NCI-H146 (cell line): ENCODE measurements at regions not wholly inside any gene's neighbourhood (a gene's known extent, or its start where the extent isn't known, plus 50 kb on each side); places are given as distances from the start of the nearest gene placed in this dataset.
A peak's percentile ranks its signal among the peaks of the same experiment; 100 is the strongest.

ENCODE experiments used
- DNase-seq: peaks from one replicate; lab custom pipeline; 2025; lab: John Stamatoyannopoulos, UW

DNA sequence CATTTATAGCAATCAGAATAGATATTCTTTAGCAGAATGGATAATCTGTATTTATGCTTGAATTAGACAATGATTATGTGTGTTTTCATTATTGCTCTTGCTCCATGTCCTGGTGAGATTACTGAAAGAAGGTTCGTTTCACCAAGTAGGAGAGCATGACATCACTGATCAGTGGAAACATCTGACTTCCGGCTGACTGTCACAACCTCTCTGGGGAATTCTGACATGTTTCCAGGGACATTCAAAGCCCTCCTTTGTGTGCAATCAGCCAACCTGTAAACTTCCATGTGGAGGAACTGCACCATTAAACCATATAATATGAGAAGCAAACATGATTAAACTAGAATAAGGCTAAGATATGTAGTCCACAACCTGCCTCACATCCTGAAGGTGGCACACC lies 424.8 kb upstream of the ADGRL4 start:
- DNase-seq = no peak

DNA sequence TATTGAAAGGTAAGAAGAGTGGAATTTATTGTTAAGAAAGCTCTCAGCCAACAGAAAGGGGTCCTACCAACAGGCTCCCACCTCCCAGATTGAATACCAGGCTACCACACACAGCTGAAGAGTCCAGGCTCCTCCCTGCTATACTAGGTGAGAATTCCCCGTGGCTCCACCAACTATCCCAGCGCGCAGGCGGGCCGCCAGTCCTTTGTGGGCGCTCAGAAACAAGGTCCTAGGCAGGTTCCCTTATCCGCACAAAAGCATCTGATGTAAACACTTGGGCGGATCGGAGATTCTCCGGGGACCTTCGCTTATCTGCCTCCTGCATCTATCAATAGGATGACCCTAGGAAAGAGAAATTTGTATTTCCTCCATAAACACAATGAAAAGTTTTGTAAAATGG lies 423.9 kb upstream of the ADGRL4 start:
- DNase-seq = no peak

DNA sequence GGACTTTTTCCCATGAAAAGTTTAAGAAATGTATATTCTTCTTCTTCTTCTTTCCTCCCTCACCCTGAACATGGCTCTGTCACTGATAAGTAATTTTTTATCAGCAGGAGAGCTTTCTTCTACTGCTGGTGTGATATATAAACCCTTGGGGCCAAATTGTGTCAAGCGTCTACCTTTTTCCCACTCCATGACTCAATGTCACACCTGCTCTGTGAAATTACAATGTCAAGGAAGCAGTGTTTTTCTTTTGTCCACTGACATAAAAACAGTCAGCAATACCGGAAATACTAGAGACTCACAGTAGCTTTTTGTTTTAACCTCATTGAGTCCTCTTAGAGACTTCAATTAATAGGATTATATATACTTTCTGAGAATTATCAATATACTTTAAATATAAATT lies 416.2 kb upstream of the ADGRL4 start:
- peak; percentile 80 for DNase-seq

DNA sequence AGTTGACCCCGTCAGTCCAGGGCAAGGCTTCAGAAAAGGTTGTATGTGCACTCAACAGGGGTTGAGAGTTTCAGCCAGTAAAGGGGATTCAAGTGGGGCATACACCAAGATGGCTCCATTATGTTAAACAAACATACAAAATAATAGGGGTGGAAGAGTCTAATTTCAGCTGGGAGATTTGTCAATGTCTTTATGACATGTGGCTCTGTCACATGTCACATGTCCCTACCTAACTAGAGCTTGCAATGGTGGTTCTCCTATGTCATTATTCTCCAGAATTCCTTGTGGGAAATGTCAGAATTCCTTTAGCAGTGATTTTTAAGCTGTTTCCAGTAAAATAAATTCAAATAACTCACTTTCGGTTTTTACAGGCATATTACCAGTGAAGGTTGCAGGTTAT lies 392.0 kb upstream of the ADGRL4 start:
- DNase-seq = peak; percentile 51

DNA sequence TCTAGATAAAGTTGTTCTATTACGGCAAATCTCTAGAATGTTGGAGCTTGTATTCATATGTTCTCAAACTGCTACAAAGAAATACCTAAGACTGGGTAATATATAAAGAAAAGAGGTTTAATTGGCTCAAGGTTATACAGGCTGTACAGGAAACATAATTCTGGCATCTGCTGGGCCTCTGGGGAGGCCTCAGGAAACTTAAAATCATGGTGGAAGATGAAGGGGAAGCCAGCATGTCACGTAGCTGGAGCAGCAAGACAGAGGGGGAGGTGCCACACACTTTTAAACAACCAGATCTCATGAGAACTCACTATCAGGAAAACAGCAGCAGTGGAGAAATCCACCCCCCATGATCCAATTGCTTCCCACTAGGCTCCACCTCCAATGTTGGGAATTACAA lies 390.4 kb upstream of the ADGRL4 start:
- DNase-seq = no peak

DNA sequence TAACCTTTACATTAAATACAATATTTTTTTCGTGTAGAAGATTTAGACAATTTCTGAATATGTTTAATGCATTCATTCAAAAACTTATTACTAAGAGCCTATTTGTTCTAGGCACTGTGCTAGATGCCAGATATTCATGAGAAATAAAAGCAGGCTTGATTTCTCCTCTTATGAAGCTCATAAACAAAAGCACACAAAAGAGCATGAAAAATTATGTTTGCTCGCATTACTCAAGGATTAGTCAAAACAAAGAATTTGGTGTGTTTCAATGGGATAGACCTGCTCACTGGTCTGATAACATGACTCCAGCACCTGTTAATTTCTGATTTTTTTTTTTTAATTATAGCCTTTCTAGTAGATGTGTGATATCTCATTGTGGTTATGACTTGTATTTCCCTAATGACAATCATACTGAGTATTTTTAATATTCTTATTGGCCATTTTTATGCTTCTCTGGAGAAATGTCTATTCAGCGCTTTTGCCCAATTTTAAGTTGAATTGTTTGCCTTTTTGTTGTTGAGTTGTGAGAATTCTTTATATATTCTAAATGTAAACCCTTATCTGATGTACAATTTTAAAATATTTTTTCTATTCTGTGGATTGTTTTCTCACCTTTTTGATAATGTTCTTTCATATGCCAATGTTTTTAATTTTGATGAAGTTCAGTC lies 382.3 kb upstream of the ADGRL4 start:
- DNase-seq = peak; percentile 55

DNA sequence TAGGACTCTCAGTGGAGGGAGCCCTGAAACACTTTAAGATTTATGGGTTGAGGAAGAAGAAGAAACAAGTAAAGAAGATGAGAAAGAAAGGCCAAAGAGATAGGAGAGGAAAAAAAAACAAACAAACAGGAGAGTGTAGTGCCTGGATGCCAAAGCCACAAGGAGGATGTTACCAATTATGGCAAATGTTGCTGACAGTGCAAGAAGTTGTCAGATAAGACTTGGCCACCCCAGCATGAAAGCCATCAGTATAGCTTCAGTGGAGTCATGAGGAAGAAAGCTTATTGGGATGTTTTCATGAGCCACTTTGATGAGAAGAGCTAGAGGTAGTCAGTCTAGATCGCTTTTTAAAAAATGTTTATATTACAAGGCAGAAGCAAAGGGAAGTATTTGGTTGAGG lies 380.2 kb upstream of the ADGRL4 start:
- no peak for DNase-seq

DNA sequence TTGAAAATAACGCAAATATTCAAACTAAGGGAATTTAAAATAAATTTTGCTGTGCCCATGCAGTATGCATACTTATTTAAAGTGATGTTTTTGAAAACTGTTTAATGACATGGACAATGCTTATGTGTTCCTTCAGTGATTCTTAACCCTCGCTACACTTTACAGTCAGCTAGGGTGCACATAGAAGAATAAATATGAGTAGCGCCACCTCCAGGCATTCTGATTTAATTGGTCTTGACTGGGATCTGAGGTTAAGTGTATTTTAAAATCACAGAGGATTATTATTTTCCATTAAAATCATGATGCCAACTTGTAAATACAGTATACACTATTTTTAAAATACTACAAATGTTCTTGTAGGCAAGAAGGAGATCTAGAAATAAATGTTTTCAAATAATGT lies 373.5 kb upstream of the ADGRL4 start:
- no peak for DNase-seq

DNA sequence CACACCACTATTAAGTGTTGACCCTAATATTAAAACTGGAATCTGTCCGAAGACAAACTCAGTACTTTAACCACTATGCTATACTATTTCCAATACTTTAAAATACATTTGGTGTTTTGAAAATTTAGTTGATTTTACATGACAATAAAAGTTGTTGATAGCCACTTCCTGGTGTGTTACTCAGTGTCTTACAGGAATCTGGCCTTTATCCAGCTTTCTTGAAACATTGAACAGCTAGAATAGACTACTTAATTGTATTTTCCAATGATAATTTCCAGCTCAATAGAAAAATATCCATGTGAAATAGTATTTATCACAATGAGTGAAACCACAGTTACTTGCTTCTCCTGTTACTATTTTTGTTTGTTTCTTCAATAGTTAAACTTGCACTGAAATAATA lies 369.6 kb upstream of the ADGRL4 start:
- no peak for DNase-seq

DNA sequence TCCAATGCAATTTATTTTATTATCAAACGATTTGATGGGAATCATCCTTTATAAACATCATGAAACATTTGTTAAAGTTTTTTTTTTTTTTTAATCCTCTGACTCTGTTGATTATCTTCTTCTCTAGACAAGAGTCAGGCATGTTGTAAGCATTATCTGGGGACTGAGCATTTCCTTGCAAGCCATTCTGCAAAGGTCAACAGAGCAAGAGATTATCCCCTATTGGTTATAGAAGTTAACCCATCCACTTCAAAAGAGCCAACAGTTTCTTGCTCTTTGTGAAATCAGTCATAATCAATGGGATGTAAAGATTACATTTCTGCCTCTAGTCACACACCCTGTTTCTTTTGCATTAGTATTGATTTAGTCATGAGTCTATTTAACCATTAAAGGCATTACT lies 368.8 kb upstream of the ADGRL4 start:
- peak; percentile 12 for DNase-seq

DNA sequence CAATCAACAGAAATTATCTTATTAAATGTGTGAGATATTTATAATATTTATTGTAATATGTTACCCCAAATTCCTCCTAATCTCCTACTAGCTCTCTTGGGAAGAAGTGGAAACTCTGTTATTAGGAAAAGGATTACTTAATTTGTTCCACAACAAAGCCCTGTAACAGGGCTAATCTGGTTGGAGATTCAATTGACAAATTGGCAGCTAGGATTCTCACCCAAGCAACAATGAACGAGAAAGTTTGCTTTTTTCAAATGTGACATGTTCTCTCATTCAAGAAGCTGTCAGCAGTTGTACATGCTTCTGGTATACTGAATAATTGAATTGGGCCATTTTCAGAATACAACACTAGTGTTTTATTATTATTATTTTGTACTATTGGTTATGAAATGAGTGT lies 367.9 kb upstream of the ADGRL4 start:
- DNase-seq = no peak

DNA sequence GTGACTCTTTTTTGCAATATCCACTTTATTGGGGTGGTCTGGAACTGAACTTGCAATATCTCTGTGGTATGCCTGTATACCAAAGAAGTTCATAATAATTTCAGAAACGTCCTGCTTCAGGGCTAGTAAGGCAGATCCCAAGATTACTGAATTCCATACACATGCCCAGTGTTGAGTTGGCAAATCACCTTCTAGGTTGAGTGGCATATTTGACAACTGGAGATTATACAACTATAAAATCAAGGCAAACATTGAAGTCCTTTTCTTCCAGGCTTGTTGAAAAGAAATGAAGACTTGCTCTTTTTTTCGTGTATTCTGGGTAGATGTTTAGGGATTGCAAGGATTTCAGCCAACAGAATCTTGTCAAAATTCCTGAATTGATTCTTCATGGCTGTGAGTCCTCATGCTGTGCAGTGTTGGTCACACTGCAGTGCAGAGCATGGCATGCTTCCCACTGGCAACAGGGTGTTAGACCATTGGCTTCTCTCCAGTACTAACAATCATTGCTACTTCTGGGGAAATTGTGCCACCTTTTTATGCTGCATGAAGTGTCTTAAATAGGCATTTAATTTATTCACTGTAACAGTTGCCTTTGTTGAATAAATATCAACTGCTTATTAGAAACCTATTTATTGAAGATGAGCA lies 367.1 kb upstream of the ADGRL4 start:
- DNase-seq = no peak

DNA sequence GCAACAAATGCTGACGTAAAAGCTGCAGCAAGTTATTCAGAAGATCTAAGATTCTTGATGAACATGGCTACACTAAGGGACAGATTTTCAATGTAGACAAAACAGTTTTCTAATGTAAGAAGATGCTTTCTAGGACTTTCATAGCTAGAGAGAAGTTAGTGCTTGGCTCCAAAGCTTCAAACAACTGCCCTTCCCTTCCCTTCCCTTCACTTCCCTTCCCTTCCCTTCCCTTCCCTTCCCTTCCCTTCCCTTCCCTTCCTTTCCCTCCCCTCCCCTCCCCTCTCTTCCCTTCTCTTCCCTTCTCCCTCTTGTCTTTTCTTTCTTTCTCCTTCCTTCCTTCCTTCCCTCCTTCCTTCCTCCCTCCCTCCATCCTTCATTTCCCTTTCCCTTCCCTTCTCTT lies 365.3 kb upstream of the ADGRL4 start:
- no peak for DNase-seq

DNA sequence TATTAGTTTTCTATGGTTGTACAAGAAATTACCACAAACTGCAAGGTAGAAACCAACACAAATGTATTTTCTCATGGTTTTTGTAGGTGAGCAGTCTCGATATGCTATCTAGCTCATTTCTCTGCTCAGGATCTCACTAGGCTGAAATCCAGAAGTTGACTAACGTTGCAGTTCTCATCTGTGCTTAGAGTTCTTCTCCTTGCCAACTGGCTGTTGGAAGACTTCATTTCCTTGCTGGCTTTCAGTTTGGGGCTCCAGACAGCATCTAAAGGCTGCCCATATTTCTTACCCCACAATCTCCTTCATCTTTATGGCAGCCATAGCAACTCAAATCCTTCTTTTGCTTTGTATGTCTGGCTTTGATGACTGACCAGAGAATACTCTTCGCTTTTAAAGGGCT lies 362.6 kb upstream of the ADGRL4 start:
- no peak for DNase-seq

DNA sequence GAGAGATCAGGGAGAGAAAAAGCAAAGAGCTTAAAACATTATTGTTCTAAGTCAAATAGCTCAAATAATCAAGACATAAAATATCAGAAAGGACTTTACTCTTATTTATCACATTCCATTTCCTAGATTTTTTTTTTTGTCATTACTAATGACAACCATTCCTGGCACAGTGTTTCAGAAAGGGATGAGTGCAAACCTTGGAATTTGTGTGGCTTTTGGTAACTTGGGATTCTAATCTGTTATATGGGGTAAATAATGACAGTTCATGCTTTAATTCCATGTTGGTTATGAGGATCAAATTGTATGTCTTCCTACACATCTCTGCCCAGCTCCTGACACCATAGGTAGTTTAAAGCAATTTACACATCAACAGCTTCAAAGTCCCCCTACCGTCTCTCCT lies 358.4 kb upstream of the ADGRL4 start:
- DNase-seq = no peak

DNA sequence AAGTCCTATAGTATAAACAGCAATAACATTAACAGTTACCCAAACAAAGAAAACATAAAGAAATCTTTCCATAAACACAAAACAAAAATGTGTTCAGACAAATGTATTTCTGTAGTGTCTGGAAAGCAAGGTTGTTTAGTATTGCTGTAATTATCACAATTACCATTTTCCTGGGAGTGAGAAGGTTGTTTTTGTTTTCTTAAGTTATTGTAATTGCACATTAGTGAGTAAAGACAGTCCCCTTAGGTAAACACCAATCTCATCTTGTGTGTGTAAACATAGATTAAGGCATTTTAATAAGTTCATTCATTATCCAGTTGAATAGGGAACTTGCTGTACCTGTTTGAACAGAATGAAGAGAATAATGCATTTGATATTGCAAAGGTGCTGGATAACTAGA lies 356.9 kb upstream of the ADGRL4 start:
- peak; percentile 82 for DNase-seq

DNA sequence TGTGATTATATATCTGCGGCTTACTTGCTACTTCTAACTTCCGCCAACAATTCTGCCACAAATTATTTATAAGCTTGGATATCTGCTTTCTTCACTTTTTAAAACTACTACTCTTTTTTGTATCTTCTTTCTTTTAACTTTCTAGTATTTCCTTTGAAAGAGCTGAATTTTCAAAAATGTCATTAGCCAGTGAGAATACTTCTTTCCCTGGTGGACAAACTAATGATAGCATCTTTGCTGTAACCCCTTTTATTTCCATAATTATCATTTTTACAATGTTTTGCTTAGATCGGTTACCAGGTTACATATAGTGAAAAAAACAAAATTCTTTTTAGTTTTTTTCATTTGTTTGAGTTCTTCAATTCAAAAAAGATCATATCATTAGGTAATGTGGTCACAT lies 355.9 kb upstream of the ADGRL4 start:
- peak; percentile 38 for DNase-seq

DNA sequence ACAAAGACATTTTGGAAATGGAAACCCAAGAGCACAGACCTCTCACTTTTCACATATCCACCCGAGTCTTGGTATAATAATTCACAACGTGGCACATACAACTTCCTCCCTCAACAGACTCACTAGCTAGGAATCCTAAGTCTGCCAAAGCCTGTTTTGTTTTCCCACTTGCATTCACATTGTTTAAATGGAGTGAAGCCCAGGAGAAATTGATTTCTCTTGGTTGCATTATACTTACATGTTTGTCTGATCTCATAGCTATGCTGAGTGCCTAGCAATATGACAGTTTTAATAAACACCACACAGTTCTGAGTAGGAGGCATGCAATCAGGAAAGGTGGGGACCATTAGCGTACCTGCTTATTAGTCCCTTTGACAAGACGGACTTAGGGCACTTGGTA lies 348.6 kb upstream of the ADGRL4 start:
- DNase-seq = no peak

DNA sequence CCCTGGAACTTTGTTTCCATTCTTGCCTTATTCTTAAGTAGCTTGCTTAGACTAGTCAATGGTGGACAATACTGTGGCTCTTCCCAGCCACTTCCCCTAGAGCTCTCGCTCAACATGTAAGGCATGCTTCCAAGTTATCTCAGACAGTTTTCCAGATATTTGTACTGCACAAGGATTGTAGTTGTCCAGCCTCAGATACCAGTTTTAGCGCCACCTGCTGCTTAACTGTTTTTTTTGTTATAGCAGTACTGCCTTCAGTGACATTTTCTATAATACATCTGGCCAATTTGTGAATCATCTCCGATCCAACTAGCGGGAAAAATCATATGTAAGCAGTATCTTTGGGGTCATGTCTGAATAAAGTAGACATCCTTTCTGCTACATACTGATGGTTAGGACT lies 346.7 kb upstream of the ADGRL4 start:
- no peak for DNase-seq

DNA sequence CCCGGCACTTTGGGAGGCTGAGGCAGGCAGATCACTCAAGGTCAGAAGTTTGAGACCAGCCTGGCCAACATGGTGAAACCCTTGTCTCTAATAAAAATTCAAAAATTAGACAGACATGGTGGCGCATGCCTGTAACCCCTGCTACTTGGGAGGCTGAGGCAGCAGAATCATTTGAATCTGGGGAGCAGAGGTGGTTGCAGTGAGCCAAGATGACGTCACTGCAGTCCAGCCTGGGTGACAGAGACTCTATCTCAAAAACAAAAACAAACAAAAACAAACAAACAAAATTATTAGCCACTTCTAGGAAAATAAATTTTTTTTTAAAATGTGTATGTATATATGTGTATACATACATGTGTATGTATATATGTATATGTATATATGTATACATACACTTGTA lies 320.3 kb upstream of the ADGRL4 start:
- DNase-seq = no peak

DNA sequence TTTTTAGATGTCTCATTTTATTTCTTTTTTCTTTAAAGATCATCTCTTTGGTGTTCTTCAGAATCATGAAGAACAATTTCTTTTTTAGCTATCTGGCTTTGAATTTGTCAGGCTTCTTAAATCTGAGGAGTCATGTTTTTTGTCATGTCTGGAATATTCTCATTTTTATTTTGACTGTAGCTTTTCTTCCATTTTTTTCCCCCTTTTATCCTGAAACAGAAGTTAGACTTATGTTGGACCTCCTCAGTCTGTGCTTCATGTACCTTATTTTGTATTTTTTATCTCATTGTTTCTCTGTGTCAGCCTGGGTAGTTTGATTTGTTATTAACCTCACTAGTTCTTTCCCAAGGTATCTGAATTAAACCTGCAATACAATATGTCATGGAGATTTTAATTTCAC lies 319.2 kb upstream of the ADGRL4 start:
- DNase-seq = no peak

DNA sequence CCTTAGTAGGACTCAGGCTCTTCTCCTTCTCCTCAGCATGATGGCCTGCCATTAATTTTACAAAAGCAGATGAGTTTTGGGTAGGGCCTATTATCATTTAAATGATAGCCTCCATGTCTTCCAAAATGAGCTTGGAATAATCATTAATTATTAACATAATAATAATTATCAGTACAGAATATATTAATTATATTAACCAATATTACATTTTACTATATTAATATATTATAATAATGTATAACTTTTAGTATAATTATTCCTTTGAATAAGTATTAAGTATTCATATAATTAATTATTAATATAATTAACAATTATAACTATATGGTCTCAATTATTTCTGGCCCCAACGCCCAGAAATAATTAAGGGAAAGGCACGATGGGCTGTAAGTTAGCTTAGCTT lies 318.6 kb upstream of the ADGRL4 start:
- DNase-seq = no peak

DNA sequence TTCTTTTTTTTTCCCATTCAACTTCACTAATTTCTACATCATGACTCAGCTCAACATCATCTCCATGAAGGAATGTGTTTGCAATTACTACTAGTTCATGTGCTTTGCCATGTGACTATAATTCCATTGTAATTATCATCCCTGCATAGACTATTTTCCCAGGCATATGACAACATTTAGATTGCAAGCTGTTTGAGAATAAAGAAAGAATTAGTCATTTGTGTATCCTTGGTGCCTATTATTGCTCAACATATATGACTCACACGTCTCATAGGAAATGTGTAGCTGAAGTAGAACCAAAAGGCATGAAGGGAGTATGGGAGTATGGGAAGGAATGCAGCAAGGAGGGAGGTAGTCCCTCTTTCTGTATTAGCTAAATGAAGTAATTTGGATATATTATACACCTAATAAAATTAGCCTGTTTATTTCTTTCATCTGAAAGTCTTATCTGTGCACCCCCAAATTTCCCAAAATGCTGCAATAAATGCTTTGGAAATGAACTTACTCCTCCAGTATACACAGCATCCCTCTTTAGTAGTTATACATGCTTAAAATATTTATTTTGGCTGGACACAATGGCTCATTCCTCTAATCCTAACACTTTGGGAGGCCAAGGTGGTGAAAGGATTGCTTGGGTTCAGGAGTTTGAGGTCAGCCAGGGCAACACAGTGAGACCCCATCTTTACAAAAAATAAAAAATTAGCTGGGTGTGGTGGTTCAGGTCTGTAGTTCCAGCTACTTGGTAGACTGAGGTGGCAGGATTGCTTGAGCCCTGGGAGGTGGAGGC lies 316.9 kb upstream of the ADGRL4 start:
- no peak for DNase-seq
